Esophagus squamous epithelium (tissue), 4 donors: ENCODE measurements at regions not wholly inside any gene's neighbourhood (a gene's known extent, or its start where the extent isn't known, plus 50 kb on each side); places are given as distances from the start of the nearest gene placed in this dataset.

Experiments used
- CTCF ChIP-seq, 6 experiments: fragments of 450-650 bp in 4 of 6; fragments of 200-600 bp in 2 of 6; sonication (generic) in 2 of 6; IDR thresholded peaks; one replicate each; pipeline ENCODE4 v1.5.1; 2016 to 2019; ENCODE audit warnings: antibody characterized with exemption in 6 of 6, mild to moderate bottlenecking in 4 of 6, moderate library complexity in 4 of 6
- POLR2A ChIP-seq, 4 donors: fragments of 450-650 bp; IDR thresholded peaks; one replicate each; pipeline ENCODE4 v1.6.1; 2017; ENCODE audit warnings: antibody characterized with exemption in 4 of 4, mild to moderate bottlenecking in 4 of 4, moderate library complexity in 3 of 4

DNA sequence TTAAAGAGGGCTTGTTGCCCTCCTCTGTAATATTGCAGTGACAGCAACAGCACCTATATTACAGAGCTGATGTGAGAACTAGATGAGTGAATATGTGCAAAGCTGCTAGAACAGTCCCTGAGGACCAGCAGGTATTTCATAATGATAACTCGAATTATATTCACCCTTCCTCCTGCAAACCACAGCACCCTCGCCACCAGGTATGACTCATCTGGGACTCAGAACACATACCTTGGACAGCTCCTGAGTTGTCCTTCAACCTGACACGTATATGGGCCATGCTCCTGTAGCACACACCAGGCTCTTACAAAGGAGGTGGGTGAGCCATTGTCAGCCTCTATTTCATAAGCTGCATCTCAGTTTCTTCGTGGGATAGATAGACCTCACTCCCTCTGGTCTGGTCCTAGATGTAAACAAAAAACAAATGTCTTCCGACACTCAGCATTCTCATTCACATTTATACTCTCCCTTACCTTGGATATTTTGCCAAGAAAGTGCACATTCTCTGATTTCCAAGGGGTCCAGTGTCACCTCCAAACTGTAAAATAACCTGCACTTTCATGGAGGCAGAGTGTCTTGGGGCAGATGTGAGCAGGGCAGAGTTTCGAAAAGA, 124.5 kb downstream of the TLE3 start:
- TF ChIP-seq POLR2A (IDR thresholded peaks at IDR 0.05) (no peak), CTCF (IDR thresholded peaks at IDR 0.05) (no peak)
